SH-SY5Y (cell line): ENCODE measurements at regions not wholly inside any gene's neighbourhood (a gene's known extent, or its start where the extent isn't known, plus 50 kb on each side); places are given as distances from the start of the nearest gene placed in this dataset.

Source experiments
- GATA2 ChIP-seq: IDR thresholded peaks from 2 replicates; pipeline ENCODE4 v1.6.1; 2011; ENCODE audit warnings: mild to moderate bottlenecking, low read depth, low read length
- GATA3 ChIP-seq: IDR thresholded peaks from 2 replicates; pipeline ENCODE4 v1.6.1; 2011; ENCODE audit warnings: low read depth, mild to moderate bottlenecking, low read length, moderate library complexity

DNA sequence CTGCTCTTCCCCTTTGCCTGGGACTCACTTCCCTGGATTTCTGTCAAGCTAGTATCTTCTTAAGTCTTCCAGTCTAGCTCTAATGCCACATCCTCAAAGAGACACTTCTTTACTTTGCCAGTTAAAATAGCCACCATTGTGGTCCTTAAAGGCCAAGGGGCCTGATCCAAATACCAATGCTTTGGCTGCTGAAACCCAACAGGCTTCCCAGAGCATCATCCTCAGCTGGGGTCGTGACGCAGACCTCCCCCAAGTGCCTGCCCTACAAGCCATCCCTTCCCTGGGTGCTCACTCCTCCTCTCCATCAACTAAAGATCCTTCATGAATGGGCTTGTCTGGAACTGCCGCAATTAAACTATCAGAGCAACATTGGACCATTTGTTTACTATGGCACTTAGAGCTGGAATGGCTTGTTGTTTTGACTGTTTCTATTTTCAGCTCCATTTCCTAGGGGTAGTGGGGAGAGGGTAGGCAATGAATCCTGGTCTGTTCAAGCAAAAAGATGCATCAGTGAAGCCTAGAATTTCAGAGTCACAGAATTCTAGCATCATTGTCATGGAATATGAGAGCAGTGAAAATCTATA lies 79.6 kb upstream of the SIRPA start:
- no peak for TF ChIP-seq GATA2
- TF ChIP-seq GATA3: no peak
